ENCODE measurements at regions not wholly inside any gene's neighbourhood (a gene's known extent, or its start where the extent isn't known, plus 50 kb on each side); places are given as distances from the start of the nearest gene placed in this dataset.

- no peak for TF ChIP-seq ZHX2 (IDR thresholded peaks at IDR 0.05; ENCODE audit: low read depth)
- no peak for TF ChIP-seq ZHX2 (CRISPR knock-in tag; IDR thresholded peaks at IDR 0.05; ENCODE audit: borderline replicate concordance)
- no peak for TF ChIP-seq HHEX (CRISPR knock-in tag; IDR thresholded peaks at IDR 0.05)
- TF ChIP-seq GPN1 (CRISPR knock-in tag; IDR thresholded peaks at IDR 0.05; ENCODE audit: borderline replicate concordance) = no peak
- TF ChIP-seq ZFYVE20 (CRISPR knock-in tag; IDR thresholded peaks at IDR 0.05; ENCODE audit: borderline replicate concordance, low read depth) = no peak
- no peak for TF ChIP-seq KDM1A (CRISPR knock-in tag; IDR thresholded peaks at IDR 0.05)
- no peak for TF ChIP-seq ONECUT2 (CRISPR knock-in tag; IDR thresholded peaks at IDR 0.05)
These were observed 91.2 kb upstream of the KLF3 start (continued) for GRCh38 chr4:38572793-38573192.

GRCh38 chr4:38574559-38575333 lies 89.3 kb upstream of the KLF3 start:
- TF ChIP-seq ZNF607 (CRISPR knock-in tag; IDR thresholded peaks at IDR 0.05; ENCODE audit: borderline replicate concordance) (no peak), ZBTB34 (CRISPR knock-in tag; IDR thresholded peaks at IDR 0.05) (no peak), SMARCC2 (IDR thresholded peaks at IDR 0.05) (no peak), ZNF543 (CRISPR knock-in tag; IDR thresholded peaks at IDR 0.05) (no peak), MXD1 (CRISPR knock-in tag; IDR thresholded peaks at IDR 0.05) (no peak), HNRNPK (IDR thresholded peaks at IDR 0.05; ENCODE audit: low read depth, low read length, poor library complexity, severe bottlenecking) (no peak), NFYB (CRISPR knock-in tag; IDR thresholded peaks at IDR 0.05) (no peak)
- no peaks in the 10 kb centered on the region for H4K20me1 ChIP-seq (ENCODE audit: insufficient read depth, low read length)
- CTCF ChIA-PET (ENCODE audit: low intra/inter-chr PET ratio, low total read pairs) = no interaction called here
- POLR2A ChIA-PET = no interaction called here
- no peaks in the 10 kb centered on the region for H3K79me2 ChIP-seq (ENCODE audit: insufficient read depth, low read length)
- H3K36me3 ChIP-seq (replicated peaks in 1 of 2; ENCODE audit: control insufficient read depth in 1 of 2, insufficient read depth in 2 of 2, low read length in 2 of 2) = no peaks in the 10 kb centered on the region
- WGBS (ENCODE audit: low lambda C conversion rate) = 63% methylated on average over 14 of the region's 17 CpGs
- peaks cover 6% of the 10 kb centered on the region for H3K9me3 ChIP-seq (ENCODE audit: low read length)
- no peak overlapping the region for H3K4me2 ChIP-seq (ENCODE audit: low read depth, low read length)
- no peaks in the 10 kb centered on the region for H3K27me3 ChIP-seq (ENCODE audit: control insufficient read depth in 1 of 2, insufficient read depth in 2 of 2, low read length in 2 of 2)
- ATAC-seq = no peak
- BruUV-seq (replicated peaks) = no TSS peak
- peaks cover 14% of the 10 kb centered on the region for H3K4me1 ChIP-seq (ENCODE audit: insufficient read depth, low read length)
- H3K27ac ChIP-seq (ENCODE audit: extremely low read length, insufficient read depth, low read length) = no peak overlapping the region
- in situ Hi-C loops (cut with HindIII; ENCODE audit: extremely low pct_ligation_motif_present, low pct_unique_long_range_greater_than_20kb) = no loop called here
- intact Hi-C loops (cut with micrococcal nuclease; ENCODE audit: unreplicated experiment) = no loop called here
- FAIRE-seq = no peak
- DNase-seq (ENCODE audit: low spot score) = no peak
- no peak overlapping the region for H3K9ac ChIP-seq (ENCODE audit: insufficient read depth, low read depth, low read length)
- no peak overlapping the region for H2AFZ ChIP-seq (ENCODE audit: low read length)
- H3K4me3 ChIP-seq (replicated peaks in 1 of 3; ENCODE audit: insufficient read depth in 1 of 3, low read depth in 2 of 3, low read length in 3 of 3) = no peak overlapping the region
